ENCODE measurements at regions not wholly inside any gene's neighbourhood (a gene's known extent, or its start where the extent isn't known, plus 50 kb on each side); places are given as distances from the start of the nearest gene placed in this dataset.

GRCh38 chr12:58463051-58463450 lies 457.3 kb downstream of the LRIG3 start:
- no peak for DNase-seq (ENCODE audit: low read depth, low spot score)
- CTCF ChIA-PET, result no interaction called here
- H3K4me1 ChIP-seq (ENCODE audit: control insufficient read depth, insufficient read depth, low read length), result no peaks in the 10 kb centered on the region

DNA sequence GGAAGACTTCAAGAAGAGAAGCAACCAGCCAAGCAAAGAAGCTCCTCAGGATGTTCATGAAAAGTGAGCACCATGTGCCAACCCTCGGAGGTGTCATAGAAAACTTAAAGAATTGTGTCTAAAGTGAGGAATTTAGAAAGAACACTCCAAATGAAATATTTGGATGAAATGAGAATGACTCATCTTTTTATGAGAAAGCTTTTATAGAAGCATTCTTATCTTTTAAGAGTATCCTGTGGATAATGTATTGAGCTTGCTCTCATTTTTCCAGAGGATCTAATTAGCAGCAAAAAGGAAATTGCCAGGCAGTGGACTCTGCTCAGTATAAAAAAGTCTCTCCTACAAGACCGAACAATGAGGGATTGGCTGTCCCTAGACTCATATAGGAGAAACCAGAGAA lies 454.9 kb downstream of the LRIG3 start:
- ChIA-PET CTCF (no interaction called here), POLR2A (no interaction called here)
- BruUV-seq (replicated peaks), result no TSS peak
- Histone ChIP-seq H3K27ac (ENCODE audit: low read length) (no peak overlapping the region), H3K9me3 (ENCODE audit: control insufficient read depth, insufficient read depth, low read depth, low read length) (no peaks in the 10 kb centered on the region), H3K27me3 (ENCODE audit: control insufficient read depth, insufficient read depth, low read length) (no peaks in the 10 kb centered on the region), H3K4me1 (ENCODE audit: control insufficient read depth, insufficient read depth, low read length) (no peaks in the 10 kb centered on the region), H3K4me3 (ENCODE audit: low read depth in 2 of 2, low read length in 2 of 2) (no peak overlapping the region), H3K36me3 (ENCODE audit: control insufficient read depth, insufficient read depth, low read length) (no peaks in the 10 kb centered on the region)
- DNase-seq (ENCODE audit: low read depth, low spot score) (no peak), ATAC-seq (no peak)
- intact Hi-C loops (cut with micrococcal nuclease; ENCODE audit: unreplicated experiment), result no loop called here
- in situ Hi-C loops (cut with HindIII; ENCODE audit: low pct_unique_long_range_greater_than_20kb, low sequenced_read_pairs), result no loop called here
- no peak for TF ChIP-seq SIN3A (IDR thresholded peaks at IDR 0.05; ENCODE audit: borderline replicate concordance, insufficient read depth, low read depth, low read length)
- no peak for TF ChIP-seq REST (IDR thresholded peaks at IDR 0.05; ENCODE audit: insufficient read depth in 1 of 2, low read depth in 2 of 2, low read length in 1 of 2)
- no peak for TF ChIP-seq TCF7L2 (IDR thresholded peaks at IDR 0.05; ENCODE audit: low read depth, low read length)
- TF ChIP-seq, protein P1, sequence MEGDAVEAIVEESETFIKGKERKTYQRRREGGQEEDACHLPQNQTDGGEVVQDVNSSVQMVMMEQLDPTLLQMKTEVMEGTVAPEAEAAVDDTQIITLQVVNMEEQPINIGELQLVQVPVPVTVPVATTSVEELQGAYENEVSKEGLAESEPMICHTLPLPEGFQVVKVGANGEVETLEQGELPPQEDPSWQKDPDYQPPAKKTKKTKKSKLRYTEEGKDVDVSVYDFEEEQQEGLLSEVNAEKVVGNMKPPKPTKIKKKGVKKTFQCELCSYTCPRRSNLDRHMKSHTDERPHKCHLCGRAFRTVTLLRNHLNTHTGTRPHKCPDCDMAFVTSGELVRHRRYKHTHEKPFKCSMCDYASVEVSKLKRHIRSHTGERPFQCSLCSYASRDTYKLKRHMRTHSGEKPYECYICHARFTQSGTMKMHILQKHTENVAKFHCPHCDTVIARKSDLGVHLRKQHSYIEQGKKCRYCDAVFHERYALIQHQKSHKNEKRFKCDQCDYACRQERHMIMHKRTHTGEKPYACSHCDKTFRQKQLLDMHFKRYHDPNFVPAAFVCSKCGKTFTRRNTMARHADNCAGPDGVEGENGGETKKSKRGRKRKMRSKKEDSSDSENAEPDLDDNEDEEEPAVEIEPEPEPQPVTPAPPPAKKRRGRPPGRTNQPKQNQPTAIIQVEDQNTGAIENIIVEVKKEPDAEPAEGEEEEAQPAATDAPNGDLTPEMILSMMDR (IDR thresholded peaks at IDR 0.05), result no peak
- TF ChIP-seq POLR2AphosphoS5 (IDR thresholded peaks at IDR 0.05; ENCODE audit: low read depth, low read length), result no peak

More at GRCh38 chr12:58463051-58463450, 457.3 kb downstream of the LRIG3 start:
- Histone ChIP-seq H3K27ac (ENCODE audit: low read length) (no peak overlapping the region), H3K27me3 (ENCODE audit: control insufficient read depth, insufficient read depth, low read length) (no peaks in the 10 kb centered on the region), H3K9me3 (ENCODE audit: control insufficient read depth, insufficient read depth, low read depth, low read length) (no peaks in the 10 kb centered on the region), H3K4me3 (ENCODE audit: low read depth in 2 of 2, low read length in 2 of 2) (no peak overlapping the region), H3K36me3 (ENCODE audit: control insufficient read depth, insufficient read depth, low read length) (no peaks in the 10 kb centered on the region)
- intact Hi-C loops (cut with micrococcal nuclease; ENCODE audit: unreplicated experiment) (no loop called here), in situ Hi-C loops (cut with HindIII; ENCODE audit: low pct_unique_long_range_greater_than_20kb, low sequenced_read_pairs) (no loop called here)
- POLR2A ChIA-PET, result no interaction called here
- no TSS peak for BruUV-seq (replicated peaks)
- ATAC-seq, result no peak
- TF ChIP-seq, protein P1 (IDR thresholded peaks at IDR 0.05), result no peak
- TF ChIP-seq POLR2AphosphoS5 (IDR thresholded peaks at IDR 0.05; ENCODE audit: low read depth, low read length), result no peak
- TF ChIP-seq REST (IDR thresholded peaks at IDR 0.05; ENCODE audit: insufficient read depth in 1 of 2, low read depth in 2 of 2, low read length in 1 of 2), result no peak
- TF ChIP-seq TCF7L2 (IDR thresholded peaks at IDR 0.05; ENCODE audit: low read depth, low read length), result no peak
- no peak for TF ChIP-seq SIN3A (IDR thresholded peaks at IDR 0.05; ENCODE audit: borderline replicate concordance, insufficient read depth, low read depth, low read length)

Data from Panc1 (cell line).